ENCODE measurements at regions not wholly inside any gene's neighbourhood (a gene's known extent, or its start where the extent isn't known, plus 50 kb on each side); places are given as distances from the start of the nearest gene placed in this dataset.

DNA sequence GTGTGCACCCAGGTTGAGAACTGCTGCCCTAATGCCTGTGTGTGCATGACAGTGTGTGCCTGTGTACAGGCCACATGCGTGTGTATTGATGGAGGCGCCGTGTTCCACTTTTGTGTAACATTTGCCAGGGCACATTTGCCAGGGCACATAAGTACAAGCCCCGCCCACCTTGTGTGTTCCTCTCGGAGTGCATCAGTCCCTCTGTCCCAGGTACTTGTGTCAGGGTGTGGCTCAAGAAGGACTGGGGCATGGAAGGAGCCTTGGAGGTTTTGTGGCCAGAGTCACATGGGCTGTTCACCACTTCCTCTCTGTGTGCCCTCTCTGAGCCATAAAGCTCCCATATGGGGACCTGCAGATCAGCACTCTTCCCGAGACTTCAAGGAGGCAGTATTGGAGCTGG is 73.9 kb downstream of the MRM1 start (continued):
- no peak for TF ChIP-seq ZFX (IDR thresholded peaks at IDR 0.05)
- TF ChIP-seq ZNF274 (IDR thresholded peaks at IDR 0.05; ENCODE audit: low read depth, low read length) = no peak
- no peak for TF ChIP-seq YY1 (IDR thresholded peaks at IDR 0.05; ENCODE audit: extremely low read depth, insufficient replicate concordance, low read depth, low read length)
- TF ChIP-seq CBX3 (IDR thresholded peaks at IDR 0.05; ENCODE audit: low read depth) = no peak
- no peak for TF ChIP-seq POLR2A (IDR thresholded peaks at IDR 0.05; ENCODE audit: borderline replicate concordance, extremely low read depth, insufficient read depth, insufficient read length)
- no peak for TF ChIP-seq FOSL1 (IDR thresholded peaks at IDR 0.05; ENCODE audit: low read depth)
- no peak for TF ChIP-seq SRF (IDR thresholded peaks at IDR 0.05; ENCODE audit: low read depth)

DNA sequence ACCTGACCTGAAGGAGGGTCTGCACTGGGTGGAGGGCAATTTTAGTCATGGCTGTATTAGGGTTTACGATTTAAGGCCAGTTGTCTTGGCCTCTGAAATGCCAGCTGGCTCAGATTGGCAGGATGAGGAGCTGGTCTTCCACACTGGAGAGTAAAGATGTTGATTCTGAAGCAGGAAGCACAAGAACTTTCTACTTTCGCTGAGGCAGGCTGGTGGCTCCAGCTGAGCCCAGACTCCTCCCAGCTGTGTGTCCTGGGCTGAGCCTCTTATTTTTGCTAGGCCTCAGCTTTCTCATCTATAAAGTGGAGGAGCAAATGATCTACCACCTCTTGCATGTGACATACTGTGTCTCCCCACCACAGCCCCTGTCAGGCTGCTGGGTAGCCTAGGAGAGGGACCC is 74.4 kb downstream of the MRM1 start:
- CTCF ChIA-PET = no interaction called here
- DNase-seq (ENCODE audit: low read depth, low spot score) (no peak), ATAC-seq (no peak)
- Histone ChIP-seq H3K27me3 (ENCODE audit: insufficient read depth, low read length) (no peaks in the 10 kb centered on the region), H3K4me1 (ENCODE audit: control insufficient read depth in 1 of 2, insufficient read depth in 2 of 2, low read length in 2 of 2) (no peaks in the 10 kb centered on the region), H2AFZ (ENCODE audit: low read depth, low read length, poor library complexity, severe bottlenecking) (no peak overlapping the region), H3K4me3 (replicated peaks in 1 of 2; ENCODE audit: low read depth in 1 of 2, low read length in 2 of 2) (no peak overlapping the region), H3K36me3 (ENCODE audit: control insufficient read depth in 1 of 2, insufficient read depth in 2 of 2, low read length in 2 of 2) (no peaks in the 10 kb centered on the region), H3K9me2 (ENCODE audit: insufficient read depth) (no peaks in the 10 kb centered on the region), H3K79me2 (ENCODE audit: insufficient read depth, low read length) (no peaks in the 10 kb centered on the region), H3K9me3 (ENCODE audit: control insufficient read depth in 1 of 2, insufficient read depth in 1 of 2, low read depth in 1 of 2, low read length in 2 of 2) (no peaks in the 10 kb centered on the region), H3K9ac (ENCODE audit: low read length) (no peak overlapping the region), H3K27ac (ENCODE audit: low read depth, low read length) (no peak overlapping the region), H3K4me2 (ENCODE audit: low read length) (no peak overlapping the region), H4K20me1 (ENCODE audit: insufficient read depth) (no peaks in the 10 kb centered on the region)
- RAD21 ChIA-PET (ENCODE audit: low non-redundant PET in 1 of 2, low total read pairs in 2 of 2, uncharacterized antibody in 2 of 2, unreplicated experiment in 2 of 2) = no interaction called here
- BruUV-seq (replicated peaks) = no TSS peak
- intact Hi-C loops (cut with micrococcal nuclease) = no loop called here
- POLR2A ChIA-PET = no interaction called here
- TF ChIP-seq TCF7L2 (IDR thresholded peaks at IDR 0.05; ENCODE audit: borderline replicate concordance, extremely low read depth, insufficient read depth, insufficient read length) (no peak), YY1 (IDR thresholded peaks at IDR 0.05; ENCODE audit: extremely low read depth, insufficient replicate concordance, low read depth, low read length) (no peak), ZFX (IDR thresholded peaks at IDR 0.05) (no peak), POLR2AphosphoS5 (IDR thresholded peaks at IDR 0.05; ENCODE audit: low read depth, low read length) (no peak), CEBPB (IDR thresholded peaks at IDR 0.05; ENCODE audit: low read depth) (no peak), POLR2A (IDR thresholded peaks at IDR 0.05; ENCODE audit: borderline replicate concordance, extremely low read depth, insufficient read depth, insufficient read length) (no peak), ZNF274 (IDR thresholded peaks at IDR 0.05; ENCODE audit: low read depth, low read length) (no peak)
- TF ChIP-seq, protein P1, sequence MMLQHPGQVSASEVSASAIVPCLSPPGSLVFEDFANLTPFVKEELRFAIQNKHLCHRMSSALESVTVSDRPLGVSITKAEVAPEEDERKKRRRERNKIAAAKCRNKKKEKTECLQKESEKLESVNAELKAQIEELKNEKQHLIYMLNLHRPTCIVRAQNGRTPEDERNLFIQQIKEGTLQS (IDR thresholded peaks at IDR 0.05) = no peak
- TF ChIP-seq, protein P2, sequence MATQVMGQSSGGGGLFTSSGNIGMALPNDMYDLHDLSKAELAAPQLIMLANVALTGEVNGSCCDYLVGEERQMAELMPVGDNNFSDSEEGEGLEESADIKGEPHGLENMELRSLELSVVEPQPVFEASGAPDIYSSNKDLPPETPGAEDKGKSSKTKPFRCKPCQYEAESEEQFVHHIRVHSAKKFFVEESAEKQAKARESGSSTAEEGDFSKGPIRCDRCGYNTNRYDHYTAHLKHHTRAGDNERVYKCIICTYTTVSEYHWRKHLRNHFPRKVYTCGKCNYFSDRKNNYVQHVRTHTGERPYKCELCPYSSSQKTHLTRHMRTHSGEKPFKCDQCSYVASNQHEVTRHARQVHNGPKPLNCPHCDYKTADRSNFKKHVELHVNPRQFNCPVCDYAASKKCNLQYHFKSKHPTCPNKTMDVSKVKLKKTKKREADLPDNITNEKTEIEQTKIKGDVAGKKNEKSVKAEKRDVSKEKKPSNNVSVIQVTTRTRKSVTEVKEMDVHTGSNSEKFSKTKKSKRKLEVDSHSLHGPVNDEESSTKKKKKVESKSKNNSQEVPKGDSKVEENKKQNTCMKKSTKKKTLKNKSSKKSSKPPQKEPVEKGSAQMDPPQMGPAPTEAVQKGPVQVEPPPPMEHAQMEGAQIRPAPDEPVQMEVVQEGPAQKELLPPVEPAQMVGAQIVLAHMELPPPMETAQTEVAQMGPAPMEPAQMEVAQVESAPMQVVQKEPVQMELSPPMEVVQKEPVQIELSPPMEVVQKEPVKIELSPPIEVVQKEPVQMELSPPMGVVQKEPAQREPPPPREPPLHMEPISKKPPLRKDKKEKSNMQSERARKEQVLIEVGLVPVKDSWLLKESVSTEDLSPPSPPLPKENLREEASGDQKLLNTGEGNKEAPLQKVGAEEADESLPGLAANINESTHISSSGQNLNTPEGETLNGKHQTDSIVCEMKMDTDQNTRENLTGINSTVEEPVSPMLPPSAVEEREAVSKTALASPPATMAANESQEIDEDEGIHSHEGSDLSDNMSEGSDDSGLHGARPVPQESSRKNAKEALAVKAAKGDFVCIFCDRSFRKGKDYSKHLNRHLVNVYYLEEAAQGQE (IDR thresholded peaks at IDR 0.05; ENCODE audit: low read depth) = no peak
- TF ChIP-seq, protein P3, sequence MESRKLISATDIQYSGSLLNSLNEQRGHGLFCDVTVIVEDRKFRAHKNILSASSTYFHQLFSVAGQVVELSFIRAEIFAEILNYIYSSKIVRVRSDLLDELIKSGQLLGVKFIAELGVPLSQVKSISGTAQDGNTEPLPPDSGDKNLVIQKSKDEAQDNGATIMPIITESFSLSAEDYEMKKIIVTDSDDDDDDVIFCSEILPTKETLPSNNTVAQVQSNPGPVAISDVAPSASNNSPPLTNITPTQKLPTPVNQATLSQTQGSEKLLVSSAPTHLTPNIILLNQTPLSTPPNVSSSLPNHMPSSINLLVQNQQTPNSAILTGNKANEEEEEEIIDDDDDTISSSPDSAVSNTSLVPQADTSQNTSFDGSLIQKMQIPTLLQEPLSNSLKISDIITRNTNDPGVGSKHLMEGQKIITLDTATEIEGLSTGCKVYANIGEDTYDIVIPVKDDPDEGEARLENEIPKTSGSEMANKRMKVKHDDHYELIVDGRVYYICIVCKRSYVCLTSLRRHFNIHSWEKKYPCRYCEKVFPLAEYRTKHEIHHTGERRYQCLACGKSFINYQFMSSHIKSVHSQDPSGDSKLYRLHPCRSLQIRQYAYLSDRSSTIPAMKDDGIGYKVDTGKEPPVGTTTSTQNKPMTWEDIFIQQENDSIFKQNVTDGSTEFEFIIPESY (IDR thresholded peaks at IDR 0.05; ENCODE audit: extremely low read depth, insufficient replicate concordance, low read length) = no peak
